ENCODE measurements at regions not wholly inside any gene's neighbourhood (a gene's known extent, or its start where the extent isn't known, plus 50 kb on each side); places are given as distances from the start of the nearest gene placed in this dataset.
"Not testable (repeated sequence)": the region's sequence is repeated elsewhere in the genome, so short reads cannot be mapped to it uniquely, and the experiment has no call there.

- DNase-seq: no peak
Observed at GRCh38 chr11:83403691-83404389, 117.7 kb upstream of the CCDC90B start.

GRCh38 chr11:83401506-83402225 lies 115.5 kb upstream of the CCDC90B start:
- DNase-seq: no peak

GRCh38 chr11:83394331-83394730 lies 108.2 kb upstream of the CCDC90B start:
- DNase-seq: no peak

GRCh38 chr11:83392556-83392955 lies 106.4 kb upstream of the CCDC90B start:
- DNase-seq: no peak

GRCh38 chr11:83389975-83390374 lies 103.8 kb upstream of the CCDC90B start:
- DNase-seq: no peak

- DNase-seq: not testable (repeated sequence)
Observed at GRCh38 chr11:83383838-83384237, 97.7 kb upstream of the CCDC90B start.

GRCh38 chr11:83374311-83374710 lies 88.1 kb upstream of the CCDC90B start:
- DNase-seq: no peak

GRCh38 chr11:83371489-83371888 lies 85.3 kb upstream of the CCDC90B start:
- no peak for DNase-seq

- no peak for DNase-seq
Observed at GRCh38 chr11:83367745-83368144, 81.6 kb upstream of the CCDC90B start.

- no peak for DNase-seq
Observed at GRCh38 chr11:83364500-83365045, 78.4 kb upstream of the CCDC90B start.

- DNase-seq: no peak
Observed at GRCh38 chr11:83363312-83363711, 77.1 kb upstream of the CCDC90B start.

GRCh38 chr11:83361831-83362230 lies 75.7 kb upstream of the CCDC90B start:
- no peak for DNase-seq

- DNase-seq: no peak
Observed at GRCh38 chr11:83355391-83355790, 69.2 kb upstream of the CCDC90B start.

GRCh38 chr11:83350187-83350586 lies 64.0 kb upstream of the CCDC90B start:
- no peak for DNase-seq

GRCh38 chr11:83349296-83349695 lies 63.1 kb upstream of the CCDC90B start:
- peak; percentile 87 for DNase-seq

- not testable (repeated sequence) for DNase-seq
Observed at GRCh38 chr11:83346706-83347105, 60.5 kb upstream of the CCDC90B start.

GRCh38 chr11:83344521-83344920 lies 58.4 kb upstream of the CCDC90B start:
- DNase-seq: not testable (repeated sequence)

- DNase-seq: no peak
Observed at GRCh38 chr11:83336993-83337392, 50.8 kb upstream of the CCDC90B start.
